GM12878 (cell line): ENCODE measurements at regions not wholly inside any gene's neighbourhood (a gene's known extent, or its start where the extent isn't known, plus 50 kb on each side); places are given as distances from the start of the nearest gene placed in this dataset.

Experiments
- ATAC-seq: fragments of 200-7000 bp; cut with Tn5 transposase; 3 replicates; pipeline ENCODE4 v1.9.1; 2020; ENCODE audit warnings: mild to moderate bottlenecking, moderate library complexity
- BruUV-seq: library from RNA; stranded (reverse); fragments of 400-500 nt; replicated peaks from 2 replicates; lab custom pipeline; 2021; lab: Mats Ljungman, UMichigan
- CTCF ChIA-PET: fragments of 300-600 bp; sonication (Branson Sonifier 250); formaldehyde crosslinking; extraction: SDS; loops from one replicate; lab custom pipeline; 2021; ENCODE audit warnings: inconsistent platforms; lab: Yijun Ruan, JAX
- POLR2A ChIA-PET: fragments of 350-600 bp; formaldehyde crosslinking; extraction: SDS; loops from one replicate; lab custom pipeline; 2021; ENCODE audit warnings: inconsistent platforms; lab: Charles Lee
- RAD21 ChIA-PET: fragments of 300-600 bp; sonication (Branson Sonifier 250); formaldehyde crosslinking; loops from one replicate; lab custom pipeline; 2023; ENCODE audit warnings: antibody characterized with exemption; ENCODE audit not compliant: unreplicated experiment; lab: Charles Lee
- SMC1A ChIA-PET: fragments of 300-600 bp; sonication (Branson Sonifier 250); formaldehyde crosslinking; loops from one replicate; lab custom pipeline; 2023; ENCODE audit not compliant: unreplicated experiment, uncharacterized antibody; lab: Charles Lee
- DNase-seq: peaks from one replicate; pipeline ENCODE4 v3.0.0-alpha.2; 2011; ENCODE audit warnings: low read depth, low spot score
- FAIRE-seq: peaks from 3 replicates; lab custom pipeline; 2011; peaks lifted over from hg19 to GRCh38; lab: Jason Lieb, UNC
- H2AFZ ChIP-seq: 2 replicates; pipeline ENCODE4 v1.6.0; 2011; ENCODE audit warnings: low read depth, low read length, control low read depth; ENCODE audit not compliant: control insufficient read depth
- H3K27ac ChIP-seq: 2 replicates; pipeline ENCODE4 v1.5.1; 2011; ENCODE audit warnings: control low read depth; ENCODE audit not compliant: control insufficient read depth, insufficient read depth
- H3K27me3 ChIP-seq, 2 experiments: replicated peaks in 1 of 2; 2 replicates each; pipeline versions ENCODE4 v1.6.0 to v1.6.1; 2011; ENCODE audit warnings: low read length in 1 of 2; ENCODE audit not compliant: control insufficient read depth in 2 of 2, insufficient read depth in 2 of 2
- H3K36me3 ChIP-seq, 2 experiments: 2 replicates each; pipeline ENCODE4 v1.5.1; 2011; ENCODE audit warnings: low read length in 1 of 2; ENCODE audit not compliant: control insufficient read depth in 2 of 2, insufficient read depth in 2 of 2
- H3K4me1 ChIP-seq: 2 replicates; pipeline ENCODE4 v1.6.1; 2011; ENCODE audit warnings: mild to moderate bottlenecking, low read length, moderate library complexity, mixed read lengths; ENCODE audit not compliant: control insufficient read depth, insufficient read depth
- H3K4me2 ChIP-seq: 2 replicates; pipeline ENCODE4 v1.6.0; 2011; ENCODE audit warnings: control low read depth; ENCODE audit not compliant: control insufficient read depth, insufficient read depth
- H3K4me3 ChIP-seq: fragments of 200-600 bp; sonication (generic); 2 replicates; pipeline ENCODE4 v1.5.1; 2016
- H3K79me2 ChIP-seq: 2 replicates; pipeline ENCODE4 v1.6.0; 2011; ENCODE audit warnings: low read length; ENCODE audit not compliant: control insufficient read depth, insufficient read depth
- H3K9ac ChIP-seq: 2 replicates; pipeline ENCODE4 v1.8.0; 2011; ENCODE audit warnings: low read length, control low read depth, mixed read lengths; ENCODE audit not compliant: control insufficient read depth, insufficient read depth
- H3K9me3 ChIP-seq: replicated peaks from 3 replicates; pipeline ENCODE4 v1.5.1; 2011; ENCODE audit warnings: mild to moderate bottlenecking, low read length; ENCODE audit not compliant: control insufficient read depth, insufficient read depth
- H4K20me1 ChIP-seq: 2 replicates; pipeline ENCODE4 v1.6.0; 2011; ENCODE audit not compliant: control insufficient read depth, insufficient read depth
- CEBPB ChIP-seq, 2 experiments: fragments of 150-350 bp in 1 of 2; IDR thresholded peaks; 2 replicates each; pipeline ENCODE4 v1.6.1; 2012 to 2014; ENCODE audit warnings: low read depth in 2 of 2, low read length in 2 of 2, borderline replicate concordance in 1 of 2, inconsistent platforms in 1 of 2
- GATAD2B ChIP-seq: fragments of 450-650 bp; conservative IDR thresholded peaks from 2 replicates; pipeline ENCODE4 v1.6.1; 2017; ENCODE audit warnings: low read depth, mild to moderate bottlenecking, moderate library complexity
- KAT2A ChIP-seq: conservative IDR thresholded peaks from 2 replicates; pipeline ENCODE4 v1.6.1; 2011; ENCODE audit warnings: low read depth, low read length; ENCODE audit not compliant: control insufficient read depth
- MEF2B ChIP-seq: fragments of 450-650 bp; IDR thresholded peaks from 2 replicates; pipeline ENCODE4 v1.6.1; 2018; ENCODE audit warnings: mild to moderate bottlenecking, moderate library complexity; ENCODE audit not compliant: partially characterized antibody, poor library complexity, severe bottlenecking
- MTA2 ChIP-seq: fragments of 450-650 bp; IDR thresholded peaks from 2 replicates; pipeline ENCODE4 v1.6.1; 2016; ENCODE audit warnings: low read depth, mild to moderate bottlenecking, moderate library complexity
- MYC ChIP-seq: IDR thresholded peaks from 2 replicates; pipeline ENCODE4 v1.6.1; 2011; ENCODE audit warnings: mild to moderate bottlenecking, low read length, moderate library complexity, inconsistent platforms; ENCODE audit not compliant: insufficient read depth, insufficient replicate concordance, insufficient read length, severe bottlenecking
- NFXL1 ChIP-seq: fragments of 450-650 bp; IDR thresholded peaks from 2 replicates; pipeline ENCODE4 v1.6.1; 2017; ENCODE audit warnings: antibody characterized with exemption, mild to moderate bottlenecking, borderline replicate concordance
- PBX3 ChIP-seq: IDR thresholded peaks from 2 replicates; pipeline ENCODE4 v1.6.1; 2011; ENCODE audit warnings: mild to moderate bottlenecking, low read depth, low read length, moderate library complexity; ENCODE audit not compliant: insufficient replicate concordance
- RELA ChIP-seq: fragments of 450-650 bp; IDR thresholded peaks from 2 replicates; pipeline ENCODE4 v1.8.0; 2014; ENCODE audit warnings: borderline replicate concordance; ENCODE audit not compliant: partially characterized antibody
- REST ChIP-seq: IDR thresholded peaks from 2 replicates; pipeline ENCODE4 v1.6.1; 2012; ENCODE audit warnings: mild to moderate bottlenecking, low read depth, low read length
- TARDBP ChIP-seq: IDR thresholded peaks from 2 replicates; pipeline ENCODE4 v1.6.1; 2016; ENCODE audit warnings: borderline replicate concordance
- TCF7 ChIP-seq: IDR thresholded peaks from 2 replicates; pipeline ENCODE4 v1.6.1; 2014; ENCODE audit warnings: antibody characterized with exemption, borderline replicate concordance
- WGBS: methylation state at CpG from one replicate; pipeline ENCODE4 v1.1.6; 2016; ENCODE audit warnings: low lambda C conversion rate; ENCODE audit not compliant: insufficient replicate concordance, insufficient coverage; ENCODE audit errors: missing lambda C conversion rate; 5-methylcytosine and 5-hydroxymethylcytosine counted together
- in situ Hi-C: fragments of 300-500 bp; cut with MboI; formaldehyde crosslinking; loops from 9 replicates; pipeline ENCODE4 v1.14.3; 2018; ENCODE audit warnings: mixed read lengths
- intact Hi-C: fragments of 100-400 bp; cut with micrococcal nuclease; formaldehyde crosslinking; loops from one replicate; pipeline ENCODE4 v1.14.2; 2022; ENCODE audit not compliant: unreplicated experiment

- SMC1A ChIA-PET, result no interaction called here
- POLR2A ChIA-PET, result no interaction called here
- FAIRE-seq (no peak), ATAC-seq (no peak), DNase-seq (no peak)
- no peaks in the 10 kb centered on the region for H4K20me1 ChIP-seq
- 35% methylated on average over 1 of the region's 1 CpG for WGBS
- H3K27me3 ChIP-seq, result no peaks in the 10 kb centered on the region
- H3K4me1 ChIP-seq, result no peaks in the 10 kb centered on the region
- no peak overlapping the region for H3K4me3 ChIP-seq
- H3K9ac ChIP-seq, result no peak overlapping the region
- BruUV-seq, result no TSS peak
- intact Hi-C loops (no loop called here), in situ Hi-C loops (no loop called here)
- H3K79me2 ChIP-seq, result no peaks in the 10 kb centered on the region
- TF ChIP-seq RELA (no peak), CEBPB (IDR thresholded peaks at IDR 0.05; ENCODE audit: borderline replicate concordance in 1 of 2, low read depth in 2 of 2, low read length in 2 of 2) (no peak), TARDBP (no peak), NFXL1 (no peak), PBX3 (no peak), MTA2 (no peak), GATAD2B (no peak), KAT2A (no peak), MEF2B (no peak), MYC (no peak), TCF7 (no peak), REST (no peak)
- RAD21 ChIA-PET, result no interaction called here
- no peak overlapping the region for H3K4me2 ChIP-seq
- no peak overlapping the region for H2AFZ ChIP-seq
- no peak overlapping the region for H3K27ac ChIP-seq
- H3K36me3 ChIP-seq, result no peaks in the 10 kb centered on the region
- CTCF ChIA-PET, result no interaction called here
- H3K9me3 ChIP-seq, result no peaks in the 10 kb centered on the region
These were observed 540.0 kb downstream of the RERGL start for GRCh38 chr12:17550011-17550410.
